Mucosa of descending colon (tissue), 3 donors: ENCODE measurements at regions not wholly inside any gene's neighbourhood (a gene's known extent, or its start where the extent isn't known, plus 50 kb on each side); places are given as distances from the start of the nearest gene placed in this dataset.
"Not testable (repeated sequence)": the region's sequence is repeated elsewhere in the genome, so short reads cannot be mapped to it uniquely, and the experiment has no call there.

Experiments used
- ATAC-seq: fragments of 200-7000 bp; cut with Tn5 transposase; one replicate; pipeline ENCODE4 v1.9.1; 2020; ENCODE audit warnings: mild to moderate bottlenecking, moderate library complexity
- DNase-seq, 3 donors: peaks; one replicate each; pipeline ENCODE4 v3.0.0-alpha.2; 2020
- H3K36me3 ChIP-seq: fragments of 200-600 bp; one replicate; pipeline ENCODE4 v1.8.0; 2021; ENCODE audit warnings: low read depth, mild to moderate bottlenecking
- H3K4me1 ChIP-seq: fragments of 200-600 bp; one replicate; pipeline ENCODE4 v1.8.0; 2021; ENCODE audit warnings: low read depth, mild to moderate bottlenecking
- H3K4me3 ChIP-seq: fragments of 200-600 bp; one replicate; pipeline ENCODE4 v1.8.0; 2021; ENCODE audit warnings: mild to moderate bottlenecking
- H3K9me3 ChIP-seq: fragments of 200-600 bp; one replicate; pipeline ENCODE4 v1.8.0; 2021; ENCODE audit warnings: mild to moderate bottlenecking
- intact Hi-C, 2 donors: fragments of 100-400 bp; cut with DNase I in 1 of 2; cut with micrococcal nuclease in 1 of 2; formaldehyde crosslinking; loops; one replicate each; pipeline versions ENCODE4 v1.11.0 to v1.11.1; 2022; cut with DNase I, micrococcal nuclease
- TF ChIP-seq, protein P1 (sequence below): fragments of 200-600 bp; IDR thresholded peaks from one replicate; pipeline ENCODE4 v1.8.0; 2022; ENCODE audit warnings: antibody characterized with exemption, mild to moderate bottlenecking
- donor health status: DM: no; HTN: no; CAD: no; lungs with moderate emphysema.
- donor health status: DM: no; HTN: no; CAD: no.
- donor health status: DM: no; HTN: yes; CAD: no.

DNA sequence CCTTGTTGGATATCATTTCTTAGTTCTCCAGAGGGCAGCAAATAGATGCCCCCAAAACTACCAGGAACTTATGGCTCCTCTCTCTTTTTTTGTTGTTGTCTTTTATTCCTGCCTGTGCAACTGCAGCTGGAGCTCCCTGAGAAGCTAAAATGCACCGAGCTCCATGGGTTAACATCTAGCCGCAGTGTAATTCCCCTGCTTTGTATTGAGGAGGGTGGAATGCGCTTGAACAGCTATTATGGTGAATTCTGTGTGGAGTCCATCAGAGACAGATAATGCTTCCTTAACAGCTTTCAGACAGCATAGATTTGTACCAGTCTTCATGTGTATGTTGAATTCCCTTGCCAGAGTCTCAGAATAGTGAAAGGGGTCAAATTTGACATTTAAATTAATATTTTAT is 475.2 kb upstream of the FRG2C start:
- Histone ChIP-seq H3K36me3 (no peaks in the 10 kb centered on the region), H3K4me1 (no peaks in the 10 kb centered on the region), H3K9me3 (no peaks in the 10 kb centered on the region), H3K4me3 (no peak overlapping the region)
- DNase-seq (no peak), ATAC-seq (no peak)
- intact Hi-C loops, result no loop called here
- TF ChIP-seq, protein P1, sequence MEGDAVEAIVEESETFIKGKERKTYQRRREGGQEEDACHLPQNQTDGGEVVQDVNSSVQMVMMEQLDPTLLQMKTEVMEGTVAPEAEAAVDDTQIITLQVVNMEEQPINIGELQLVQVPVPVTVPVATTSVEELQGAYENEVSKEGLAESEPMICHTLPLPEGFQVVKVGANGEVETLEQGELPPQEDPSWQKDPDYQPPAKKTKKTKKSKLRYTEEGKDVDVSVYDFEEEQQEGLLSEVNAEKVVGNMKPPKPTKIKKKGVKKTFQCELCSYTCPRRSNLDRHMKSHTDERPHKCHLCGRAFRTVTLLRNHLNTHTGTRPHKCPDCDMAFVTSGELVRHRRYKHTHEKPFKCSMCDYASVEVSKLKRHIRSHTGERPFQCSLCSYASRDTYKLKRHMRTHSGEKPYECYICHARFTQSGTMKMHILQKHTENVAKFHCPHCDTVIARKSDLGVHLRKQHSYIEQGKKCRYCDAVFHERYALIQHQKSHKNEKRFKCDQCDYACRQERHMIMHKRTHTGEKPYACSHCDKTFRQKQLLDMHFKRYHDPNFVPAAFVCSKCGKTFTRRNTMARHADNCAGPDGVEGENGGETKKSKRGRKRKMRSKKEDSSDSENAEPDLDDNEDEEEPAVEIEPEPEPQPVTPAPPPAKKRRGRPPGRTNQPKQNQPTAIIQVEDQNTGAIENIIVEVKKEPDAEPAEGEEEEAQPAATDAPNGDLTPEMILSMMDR, result no peak

DNA sequence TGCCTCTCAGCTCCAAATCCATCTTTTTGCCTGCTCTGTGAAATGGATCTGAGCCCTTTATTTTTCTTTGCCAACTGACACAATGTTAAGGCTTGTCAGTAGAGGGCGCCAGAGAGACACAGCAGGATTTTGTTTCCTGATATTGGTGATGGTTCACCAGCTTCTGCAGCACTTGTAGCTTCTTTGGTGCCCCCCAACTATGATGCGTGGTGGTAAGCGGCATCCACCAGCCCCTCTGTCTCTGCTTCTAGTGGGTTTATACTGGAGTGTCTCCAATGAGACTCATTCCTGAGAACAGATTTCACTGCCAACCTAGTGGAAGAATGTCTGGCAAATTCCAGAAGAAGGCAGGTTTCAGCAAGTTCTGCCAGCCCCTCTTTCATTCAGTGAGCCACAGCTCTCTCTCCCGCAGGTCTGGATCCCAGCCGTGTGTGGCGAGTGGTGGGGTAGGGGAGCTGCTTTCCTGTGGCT is 471.9 kb upstream of the FRG2C start:
- no peaks in the 10 kb centered on the region for H3K9me3 ChIP-seq
- H3K4me1 ChIP-seq, result no peaks in the 10 kb centered on the region
- ATAC-seq (peak; percentile 46), DNase-seq (peak in 2 of 3 donors; percentile 21 to 68)
- TF ChIP-seq, protein P1, result peak; percentile 72
- H3K4me3 ChIP-seq, result no peak overlapping the region
- no peaks in the 10 kb centered on the region for H3K36me3 ChIP-seq
- intact Hi-C loops, result no loop called here

DNA sequence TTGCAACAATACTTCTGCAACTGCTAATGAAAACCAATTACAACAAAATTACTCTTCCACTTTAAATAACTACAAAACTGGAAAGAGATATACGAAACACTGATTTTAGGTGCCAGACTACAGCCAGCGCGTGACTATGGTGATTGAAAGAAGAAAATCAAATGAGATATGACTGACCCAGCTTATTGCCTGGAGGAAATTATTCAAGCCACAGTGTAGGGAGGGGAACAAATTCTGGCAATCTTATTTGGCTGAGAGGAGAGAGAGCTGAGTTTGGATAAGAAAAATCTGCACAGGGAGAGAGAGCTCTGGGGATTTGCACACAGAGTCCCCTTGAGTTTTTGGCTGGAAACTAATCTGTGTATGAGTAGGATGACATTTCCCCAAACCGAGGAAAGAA is 470.3 kb upstream of the FRG2C start:
- no peak for ATAC-seq
- intact Hi-C loops, result no loop called here
- no peaks in the 10 kb centered on the region for H3K9me3 ChIP-seq
- H3K36me3 ChIP-seq, result no peaks in the 10 kb centered on the region
- no peak overlapping the region for H3K4me3 ChIP-seq
- H3K4me1 ChIP-seq, result no peaks in the 10 kb centered on the region
- TF ChIP-seq, protein P1, result no peak
- no peak for DNase-seq

DNA sequence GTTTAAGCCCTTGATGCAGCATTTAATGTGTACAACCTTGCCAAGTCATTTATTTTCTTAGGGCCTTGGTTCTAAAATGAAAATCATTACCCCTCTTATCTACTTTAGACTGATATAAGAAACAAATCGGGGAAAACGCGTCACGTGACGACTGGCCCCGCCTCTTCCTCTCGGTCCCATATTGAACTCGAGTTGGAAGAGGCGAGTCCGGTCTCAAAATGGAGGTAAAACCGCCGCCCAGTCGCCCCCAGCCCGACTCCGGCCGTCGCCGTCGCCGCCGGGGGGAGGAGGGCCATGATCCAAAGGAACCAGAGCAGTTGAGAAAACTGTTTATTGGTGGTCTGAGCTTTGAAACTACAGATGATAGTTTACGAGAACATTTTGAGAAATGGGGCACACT is 449.8 kb upstream of the FRG2C start:
- intact Hi-C loops, H3K36me3 ChIP-seq, H3K4me1 ChIP-seq, H3K9me3 ChIP-seq, DNase-seq, H3K4me3 ChIP-seq: not testable (repeated sequence)
- peak; percentile 41 for ATAC-seq

DNA sequence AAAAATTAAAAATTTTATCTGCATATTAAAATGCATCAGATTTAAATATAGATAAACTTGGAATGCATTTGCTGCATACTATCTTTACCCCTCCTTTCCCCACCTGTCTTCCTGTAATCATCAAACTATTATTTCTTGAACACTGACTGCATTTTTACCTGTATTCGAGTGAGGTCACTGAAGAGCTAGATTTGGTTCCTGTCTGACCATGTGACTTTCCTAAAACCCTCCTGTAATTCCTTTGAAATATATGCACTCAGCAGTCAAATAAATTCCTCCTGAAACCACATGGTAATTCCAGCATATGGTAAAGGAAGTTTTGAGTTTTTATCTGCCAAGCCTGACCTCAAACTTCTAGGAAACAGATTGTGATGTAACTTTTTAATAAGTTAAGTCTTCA is 445.6 kb upstream of the FRG2C start:
- no peaks in the 10 kb centered on the region for H3K4me1 ChIP-seq
- ATAC-seq (no peak), DNase-seq (no peak)
- no peak overlapping the region for H3K4me3 ChIP-seq
- intact Hi-C loops, result no loop called here
- no peaks in the 10 kb centered on the region for H3K36me3 ChIP-seq
- TF ChIP-seq, protein P1, result no peak
- H3K9me3 ChIP-seq, result no peaks in the 10 kb centered on the region

DNA sequence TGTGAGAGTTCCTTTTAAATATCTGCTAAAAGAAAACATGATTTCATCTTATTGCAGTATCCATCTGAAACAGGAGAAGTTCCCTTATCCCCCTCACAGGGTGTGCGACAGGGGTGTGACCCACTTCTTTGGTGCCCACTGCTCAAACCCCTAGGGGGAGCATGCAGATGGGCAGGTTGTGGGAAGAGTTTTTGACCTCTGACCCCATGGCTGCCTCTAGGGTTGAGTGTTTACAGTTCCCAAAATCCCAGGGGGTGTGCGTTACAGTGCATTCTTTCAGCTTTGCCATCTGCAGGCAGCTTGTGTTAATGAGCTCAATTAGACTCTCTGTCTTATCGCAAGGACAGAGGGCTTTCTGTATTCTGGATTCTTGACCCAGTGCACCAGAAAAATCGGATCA is 443.2 kb upstream of the FRG2C start:
- Histone ChIP-seq H3K4me1 (no peaks in the 10 kb centered on the region), H3K36me3 (no peaks in the 10 kb centered on the region), H3K4me3 (no peak overlapping the region), H3K9me3 (no peaks in the 10 kb centered on the region)
- TF ChIP-seq, protein P1, result no peak
- no peak for ATAC-seq
- intact Hi-C loops, result no loop called here
- no peak for DNase-seq
